22Rv1 (cell line): ENCODE measurements at regions not wholly inside any gene's neighbourhood (a gene's known extent, or its start where the extent isn't known, plus 50 kb on each side); places are given as distances from the start of the nearest gene placed in this dataset.

ENCODE experiments used
- H3K27ac ChIP-seq: fragments of 450-650 bp; 2 replicates; pipeline ENCODE4 v1.5.1; 2017
- CTCF ChIP-seq: fragments of 450-650 bp; IDR thresholded peaks from 2 replicates; pipeline ENCODE4 v1.5.1; 2017; ENCODE audit warnings: mild to moderate bottlenecking
- ZFX ChIP-seq: fragments of 450-650 bp; IDR thresholded peaks from 2 replicates; pipeline ENCODE4 v1.6.1; 2017; ENCODE audit warnings: antibody characterized with exemption, borderline replicate concordance

- TF ChIP-seq ZFX (no peak), CTCF (no peak)
- no peak overlapping the region for H3K27ac ChIP-seq
These were observed 194.6 kb upstream of the FSCB start for GRCh38 chr14:44701563-44702263.

GRCh38 chr14:44700694-44701093 lies 193.6 kb upstream of the FSCB start:
- TF ChIP-seq ZFX (no peak), CTCF (no peak)
- H3K27ac ChIP-seq, result no peak overlapping the region

DNA sequence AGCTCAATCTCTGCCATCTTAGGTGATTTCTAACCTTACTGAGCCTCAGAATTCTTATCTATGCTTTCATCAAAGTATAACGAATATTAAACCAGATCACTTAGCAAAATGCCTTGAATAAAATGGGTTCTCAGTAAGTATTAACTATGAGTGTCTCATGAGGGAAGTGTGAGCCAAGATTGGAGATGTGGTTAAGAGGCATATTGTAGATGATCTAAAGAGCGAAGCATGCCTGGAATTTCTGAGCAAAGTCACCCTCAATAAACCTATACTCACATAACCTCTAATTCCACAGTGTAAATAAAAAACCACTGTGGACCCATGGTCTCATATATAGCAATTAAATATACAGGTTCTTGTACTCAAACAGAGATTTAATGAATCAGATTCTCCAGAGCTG lies 193.1 kb upstream of the FSCB start:
- no peak for TF ChIP-seq ZFX
- TF ChIP-seq CTCF, result no peak
- H3K27ac ChIP-seq, result no peak overlapping the region

DNA sequence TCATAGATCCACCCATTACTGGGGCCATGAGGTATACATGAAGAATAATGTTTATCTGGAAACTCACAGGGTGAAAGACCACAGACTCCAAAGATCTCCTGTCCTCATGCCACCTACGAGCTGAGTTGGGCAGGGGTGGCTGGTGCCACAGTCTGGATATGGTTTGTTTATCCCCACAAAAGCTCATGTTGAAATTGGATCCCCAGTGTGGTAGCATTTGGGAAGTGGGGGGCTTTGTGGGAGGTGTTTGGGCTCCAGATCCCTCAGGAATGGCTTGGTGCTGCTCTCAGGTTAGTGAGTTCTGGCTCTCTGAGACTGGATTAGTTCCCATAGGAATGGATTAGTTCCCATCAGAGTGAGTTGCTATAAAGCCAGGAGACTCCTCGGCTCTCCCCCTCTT lies 192.3 kb upstream of the FSCB start:
- H3K27ac ChIP-seq, result no peak overlapping the region
- TF ChIP-seq ZFX, result no peak
- no peak for TF ChIP-seq CTCF

DNA sequence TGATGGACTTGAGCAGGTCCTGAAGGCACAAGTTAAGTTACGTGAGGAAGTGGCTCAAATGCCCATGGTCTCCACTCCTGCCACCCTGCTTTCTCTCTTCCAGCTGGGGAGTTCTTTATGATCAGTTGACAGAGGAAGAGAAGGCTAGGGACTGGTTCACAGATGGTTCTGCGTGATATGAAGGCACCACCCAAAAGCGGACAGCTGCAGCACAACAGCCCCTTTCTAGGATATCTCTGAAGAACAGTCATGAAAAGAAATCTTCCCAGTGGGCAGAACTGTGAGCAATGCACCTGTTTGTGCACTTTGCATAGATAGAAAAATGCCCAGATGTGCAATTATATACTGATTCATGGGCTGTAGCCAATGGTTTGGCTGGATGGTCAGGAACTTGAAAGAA lies 162.4 kb upstream of the FSCB start:
- TF ChIP-seq ZFX, result no peak
- TF ChIP-seq CTCF, result no peak

GRCh38 chr14:44663136-44663535 lies 156.1 kb upstream of the FSCB start:
- TF ChIP-seq CTCF (no peak), ZFX (no peak)
- no peak overlapping the region for H3K27ac ChIP-seq

More for the DNA sequence above, 162.4 kb upstream of the FSCB start:
- no peak overlapping the region for H3K27ac ChIP-seq

GRCh38 chr14:44662250-44662891 lies 155.3 kb upstream of the FSCB start:
- TF ChIP-seq CTCF, result no peak
- TF ChIP-seq ZFX, result no peak
- no peak overlapping the region for H3K27ac ChIP-seq
